H9 (cell line): ENCODE measurements at regions not wholly inside any gene's neighbourhood (a gene's known extent, or its start where the extent isn't known, plus 50 kb on each side); places are given as distances from the start of the nearest gene placed in this dataset.

Experiments
- DNase-seq: peaks from one replicate; pipeline ENCODE4 v3.0.0-alpha.2; 2017
- H2AFZ ChIP-seq: one replicate; pipeline ENCODE4 v1.6.1; 2013; ENCODE audit warnings: mild to moderate bottlenecking, low read length, control low read depth, moderate library complexity
- H2AK5ac ChIP-seq: 2 replicates; pipeline ENCODE4 v1.6.1; 2013; ENCODE audit warnings: low read length, control low read depth, mixed read lengths; ENCODE audit not compliant: insufficient read length
- H2BK120ac ChIP-seq: one replicate; pipeline ENCODE4 v1.6.1; 2013; ENCODE audit warnings: low read depth, mild to moderate bottlenecking, low read length, control low read depth, inconsistent platforms; ENCODE audit not compliant: poor library complexity, severe bottlenecking
- H2BK12ac ChIP-seq: 2 replicates; pipeline ENCODE4 v1.6.1; 2013; ENCODE audit warnings: low read length, control low read depth, mixed read lengths, low read depth; ENCODE audit not compliant: insufficient read length
- H2BK15ac ChIP-seq: 2 replicates; pipeline ENCODE4 v1.6.1; 2013; ENCODE audit warnings: low read depth, low read length, control low read depth
- H2BK20ac ChIP-seq: one replicate; pipeline ENCODE4 v1.6.1; 2013; ENCODE audit warnings: low read depth, mild to moderate bottlenecking, low read length, control low read depth, inconsistent platforms; ENCODE audit not compliant: poor library complexity, severe bottlenecking
- H2BK5ac ChIP-seq: 2 replicates; pipeline ENCODE4 v1.6.1; 2013; ENCODE audit warnings: low read length, control low read depth, mixed read lengths; ENCODE audit not compliant: insufficient read length
- H3K14ac ChIP-seq: 2 replicates; pipeline ENCODE4 v1.6.1; 2013; ENCODE audit warnings: low read length, control low read depth; ENCODE audit not compliant: insufficient read depth
- H3K18ac ChIP-seq: 2 replicates; pipeline ENCODE4 v1.6.1; 2013; ENCODE audit warnings: low read depth, mild to moderate bottlenecking, mixed read lengths, low read length, control low read depth; ENCODE audit not compliant: insufficient read length
- H3K23ac ChIP-seq: 2 replicates; pipeline ENCODE4 v1.6.1; 2013; ENCODE audit warnings: low read length, control low read depth, mixed read lengths, low read depth; ENCODE audit not compliant: insufficient read length
- H3K23me2 ChIP-seq: 2 replicates; pipeline ENCODE4 v1.6.1; 2013; ENCODE audit warnings: low read depth, mild to moderate bottlenecking, mixed read lengths, low read length, control low read depth; ENCODE audit not compliant: insufficient read length, poor library complexity, severe bottlenecking
- H3K27ac ChIP-seq: 2 replicates; pipeline ENCODE4 v1.5.1; 2013; ENCODE audit warnings: low read length, control low read depth, mixed read lengths, low read depth; ENCODE audit not compliant: insufficient read length
- H3K27me3 ChIP-seq: 2 replicates; pipeline ENCODE4 v1.6.1; 2013; ENCODE audit warnings: low read length, control low read depth, inconsistent platforms; ENCODE audit not compliant: insufficient read depth
- H3K4ac ChIP-seq: 2 replicates; pipeline ENCODE4 v1.6.1; 2013; ENCODE audit warnings: low read depth, mild to moderate bottlenecking, control low read depth, inconsistent platforms, low read length, moderate library complexity
- H3K4me1 ChIP-seq: 2 replicates; pipeline ENCODE4 v1.6.1; 2013; ENCODE audit warnings: low read length, control low read depth, inconsistent platforms; ENCODE audit not compliant: insufficient read depth
- H3K4me2 ChIP-seq: 2 replicates; pipeline ENCODE4 v1.6.1; 2013; ENCODE audit warnings: low read length, control low read depth, mixed read lengths; ENCODE audit not compliant: insufficient read length, insufficient read depth
- H3K56ac ChIP-seq: 2 replicates; pipeline ENCODE4 v1.6.1; 2013; ENCODE audit warnings: low read depth, mild to moderate bottlenecking, mixed read lengths, low read length, control low read depth; ENCODE audit not compliant: insufficient read length
- H3K79me1 ChIP-seq: 2 replicates; pipeline ENCODE4 v1.6.1; 2013; ENCODE audit warnings: low read depth, mild to moderate bottlenecking, moderate library complexity, low read length, control low read depth, inconsistent platforms; ENCODE audit not compliant: insufficient read depth, poor library complexity, severe bottlenecking
- H3K79me2 ChIP-seq: 2 replicates; pipeline ENCODE4 v1.6.1; 2013; ENCODE audit warnings: low read length, control low read depth, inconsistent platforms; ENCODE audit not compliant: insufficient read depth
- H3K9ac ChIP-seq: 2 replicates; pipeline ENCODE4 v1.6.1; 2013; ENCODE audit warnings: low read length, control low read depth, mixed read lengths; ENCODE audit not compliant: insufficient read length; ENCODE audit errors: extremely low read depth
- H3K9me3 ChIP-seq: one replicate; pipeline ENCODE4 v1.6.1; 2013; ENCODE audit warnings: low read depth, low read length, inconsistent platforms; ENCODE audit not compliant: control insufficient read depth
- H3T11ph ChIP-seq: one replicate; pipeline ENCODE4 v1.6.1; 2013; ENCODE audit warnings: mild to moderate bottlenecking, low read length, control low read depth, inconsistent platforms
- H4K20me1 ChIP-seq: one replicate; pipeline ENCODE4 v1.6.1; 2013; ENCODE audit not compliant: control insufficient read depth, insufficient read length, insufficient read depth
- H4K5ac ChIP-seq: 2 replicates; pipeline ENCODE4 v1.6.1; 2013; ENCODE audit warnings: low read depth, mild to moderate bottlenecking, mixed read lengths, low read length, control low read depth; ENCODE audit not compliant: insufficient read length
- H4K8ac ChIP-seq: replicated peaks from 2 replicates; pipeline ENCODE4 v1.6.1; 2013; ENCODE audit warnings: low read length, control low read depth, mixed read lengths, low read depth; ENCODE audit not compliant: insufficient read length
- H4K91ac ChIP-seq: 2 replicates; pipeline ENCODE4 v1.6.1; 2013; ENCODE audit warnings: low read depth, mild to moderate bottlenecking, moderate library complexity, mixed read lengths, low read length, control low read depth; ENCODE audit not compliant: insufficient read length
- H3K27ac Mint-ChIP-seq, 3 experiments: 2 replicates in 2 of 3; 3 replicates in 1 of 3; pipeline ENCODE4 v1.8.0; 2020 to 2021; ENCODE audit warnings: mixed read lengths in 3 of 3, mild to moderate bottlenecking in 1 of 3, moderate library complexity in 1 of 3
- H3K27me3 Mint-ChIP-seq: 2 replicates; pipeline ENCODE4 v1.8.0; 2021; ENCODE audit warnings: low read depth, mild to moderate bottlenecking, moderate library complexity, mixed read lengths
- H3K36me3 Mint-ChIP-seq, 3 experiments: 2 replicates in 2 of 3; 3 replicates in 1 of 3; pipeline ENCODE4 v1.8.0; 2020 to 2021; ENCODE audit warnings: low read depth in 3 of 3, mixed read lengths in 3 of 3; ENCODE audit not compliant: insufficient read depth in 1 of 3
- H3K4me1 Mint-ChIP-seq, 2 experiments: 2 replicates each; pipeline ENCODE4 v1.8.0; 2020; ENCODE audit warnings: mixed read lengths in 2 of 2
- H3K4me3 Mint-ChIP-seq, 2 experiments: 2 replicates in 1 of 2; 3 replicates in 1 of 2; pipeline ENCODE4 v1.8.0; 2020 to 2021; ENCODE audit warnings: mild to moderate bottlenecking in 2 of 2, mixed read lengths in 2 of 2, moderate library complexity in 1 of 2
- H3K9me3 Mint-ChIP-seq, 2 experiments: 2 replicates in 1 of 2; 3 replicates in 1 of 2; pipeline ENCODE4 v1.8.0; 2020; ENCODE audit warnings: mild to moderate bottlenecking in 2 of 2, mixed read lengths in 2 of 2, moderate library complexity in 1 of 2
- CTCF ChIP-seq: fragments of 200-600 bp; sonication (generic); conservative IDR thresholded peaks from 3 replicates; pipeline ENCODE4 v1.8.0; 2021; ENCODE audit warnings: antibody characterized with exemption, mild to moderate bottlenecking
- WGBS: extraction: QIAGEN DNeasy Blood & Tissue Kit; methylation state at CpG from one replicate; pipeline ENCODE4 v1.1.7; 2013; ENCODE audit warnings: missing lambda C conversion rate, low lambda C conversion rate, mixed read lengths; ENCODE audit not compliant: insufficient read length; ENCODE audit errors: extremely low coverage; 5-methylcytosine and 5-hydroxymethylcytosine counted together

- Histone ChIP-seq H3K4me1 (no peaks in the 10 kb centered on the region), H3K4me2 (no peak overlapping the region), H2BK20ac (no peak overlapping the region), H3K56ac (no peak overlapping the region), H3K9ac (no peak overlapping the region), H3K14ac (no peak overlapping the region), H2BK12ac (no peak overlapping the region), H3K9me3 (no peaks in the 10 kb centered on the region), H2BK15ac (no peak overlapping the region), H2AK5ac (no peak overlapping the region), H4K20me1 (no peaks in the 10 kb centered on the region), H2BK5ac (no peak overlapping the region), H3K79me1 (no peaks in the 10 kb centered on the region), H3K27ac (no peak overlapping the region), H2AFZ (no peak overlapping the region), H3K23me2 (no peaks in the 10 kb centered on the region), H3K27me3 (no peaks in the 10 kb centered on the region), H3K23ac (no peak overlapping the region), H3K18ac (no peak overlapping the region), H3K79me2 (no peaks in the 10 kb centered on the region), H3T11ph (no peak overlapping the region), H2BK120ac (no peak overlapping the region), H4K8ac (no peak overlapping the region), H4K5ac (no peak overlapping the region), H3K4ac (no peak overlapping the region), H4K91ac (no peak overlapping the region)
- DNase-seq = no peak
- H3K27ac Mint-ChIP-seq = no peak overlapping the region
- no peaks in the 10 kb centered on the region for H3K27me3 Mint-ChIP-seq
- no peak for TF ChIP-seq CTCF
- peaks cover 0 to 7% (median 0%) of the 10 kb centered on the region in 3 experiments; a peak in 3 of 7 replicates for H3K36me3 Mint-ChIP-seq
- H3K9me3 Mint-ChIP-seq = peaks cover 0 to 3% of the 10 kb centered on the region in 2 experiments; a peak in 2 of 5 replicates
- H3K4me1 Mint-ChIP-seq = no peaks in the 10 kb centered on the region
- no CpG with 5 or more reads among the region's 2 CpGs for WGBS
- H3K4me3 Mint-ChIP-seq = no peak overlapping the region
Measured at GRCh38 chr13:90533866-90534265, 813.6 kb upstream of the MIR17HG start.
